Keratinocyte (primary cell): ENCODE measurements at regions not wholly inside any gene's neighbourhood (a gene's known extent, or its start where the extent isn't known, plus 50 kb on each side); places are given as distances from the start of the nearest gene placed in this dataset.

Source experiments
- DNase-seq: peaks from one replicate; pipeline ENCODE4 v3.0.0-alpha.2; 2011; ENCODE audit warnings: low read depth, missing footprints, low spot score
- FAIRE-seq: peaks from 2 replicates; lab custom pipeline; 2011; peaks lifted over from hg19 to GRCh38; lab: Jason Lieb, UNC
- H2AFZ ChIP-seq: 2 replicates; pipeline ENCODE4 v1.6.0; 2012; ENCODE audit warnings: low read length, control low read depth, inconsistent platforms; ENCODE audit not compliant: control insufficient read depth
- H3K27ac ChIP-seq: 2 replicates; pipeline ENCODE4 v1.5.1; 2011; ENCODE audit warnings: low read length; ENCODE audit not compliant: control insufficient read depth, insufficient read depth
- H3K27me3 ChIP-seq: 3 replicates; pipeline ENCODE4 v1.6.0; 2011; ENCODE audit warnings: low read length; ENCODE audit not compliant: control insufficient read depth, insufficient read depth; ENCODE audit errors: extremely low read depth
- H3K36me3 ChIP-seq, 2 experiments: 2 replicates in 1 of 2; 3 replicates in 1 of 2; pipeline ENCODE4 v1.5.1; 2011; ENCODE audit warnings: low read length in 2 of 2, mild to moderate bottlenecking in 1 of 2; ENCODE audit not compliant: control insufficient read depth in 2 of 2, insufficient read depth in 2 of 2; ENCODE audit errors: extremely low read depth in 1 of 2
- H3K4me1 ChIP-seq: 3 replicates; pipeline ENCODE4 v1.5.1; 2011; ENCODE audit warnings: low read length; ENCODE audit not compliant: control insufficient read depth, insufficient read depth; ENCODE audit errors: extremely low read depth
- H3K4me2 ChIP-seq: 3 replicates; pipeline ENCODE4 v1.6.0; 2011; ENCODE audit warnings: low read depth, low read length; ENCODE audit not compliant: control insufficient read depth, insufficient read depth; ENCODE audit errors: extremely low read depth
- H3K4me3 ChIP-seq, 3 experiments: fragments of 200-600 bp in 1 of 3; sonication (generic) in 1 of 3; 2 replicates in 2 of 3; 3 replicates in 1 of 3; pipeline ENCODE4 v1.5.1; 2011 to 2016; ENCODE audit warnings: low read length in 3 of 3, mild to moderate bottlenecking in 3 of 3, control low read depth in 2 of 3, inconsistent platforms in 1 of 3, low read depth in 1 of 3, mixed read lengths in 1 of 3, mixed run types in 1 of 3, moderate library complexity in 1 of 3; ENCODE audit not compliant: control insufficient read depth in 2 of 3, insufficient read depth in 2 of 3; ENCODE audit errors: extremely low read depth in 1 of 3
- H3K79me2 ChIP-seq: 2 replicates; pipeline ENCODE4 v1.6.0; 2012; ENCODE audit warnings: low read length; ENCODE audit not compliant: control insufficient read depth, insufficient read depth
- H3K9ac ChIP-seq: 3 replicates; pipeline ENCODE4 v1.6.0; 2011; ENCODE audit warnings: low read length; ENCODE audit not compliant: control insufficient read depth, insufficient read depth; ENCODE audit errors: extremely low read depth
- H3K9me1 ChIP-seq: 3 replicates; pipeline ENCODE4 v1.6.0; 2011; ENCODE audit warnings: low read length; ENCODE audit not compliant: control insufficient read depth, insufficient read depth; ENCODE audit errors: extremely low read depth
- H3K9me3 ChIP-seq: 2 replicates; pipeline ENCODE4 v1.5.1; 2012; ENCODE audit warnings: low read depth, low read length; ENCODE audit not compliant: control insufficient read depth
- H4K20me1 ChIP-seq: 3 replicates; pipeline ENCODE4 v1.6.0; 2011; ENCODE audit warnings: low read length; ENCODE audit not compliant: control insufficient read depth, insufficient read depth; ENCODE audit errors: extremely low read depth
- EZH2 ChIP-seq: IDR thresholded peaks from one replicate; pipeline ENCODE4 v1.6.1; 2012; ENCODE audit warnings: inconsistent platforms, mild to moderate bottlenecking, low read length, moderate library complexity
- dilution Hi-C: fragments of 300-500 bp; cut with MboI; formaldehyde crosslinking; loops from one replicate; pipeline ENCODE4 v1.7.0; 2020; ENCODE audit warnings: low sequenced_read_pairs; ENCODE audit not compliant: extremely low pct_ligation_motif_present
- TF ChIP-seq, protein P1 (sequence below), 3 experiments: IDR thresholded peaks in 1 of 3; conservative IDR thresholded peaks in 1 of 3; optimal IDR thresholded peaks in 1 of 3; 2 replicates in 2 of 3; 3 replicates in 1 of 3; pipeline versions ENCODE3 to v1.5.1; 2011; ENCODE audit warnings: low read length in 3 of 3, mild to moderate bottlenecking in 3 of 3, moderate library complexity in 2 of 3, control low read depth in 1 of 3, inconsistent platforms in 1 of 3; ENCODE audit not compliant: insufficient read depth in 2 of 3; ENCODE audit errors: extremely low read depth in 1 of 3

DNA sequence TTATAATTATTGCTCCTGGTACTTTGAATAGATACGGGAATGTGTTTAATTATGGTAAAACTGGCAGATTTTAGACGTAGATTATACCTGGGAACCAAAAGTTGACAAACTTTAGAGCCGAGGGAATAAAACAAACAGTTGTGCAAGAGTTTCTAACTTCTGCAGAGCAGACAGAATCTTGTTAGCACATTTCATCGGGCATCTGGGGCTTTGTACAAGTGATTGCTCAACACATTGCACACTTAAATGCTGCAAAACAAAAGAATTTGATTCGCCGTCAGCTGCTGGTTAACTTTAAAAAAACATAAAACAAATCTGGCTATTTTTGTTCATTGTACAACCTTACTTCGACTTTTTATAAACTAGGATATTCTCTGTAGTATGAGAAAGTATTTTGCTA lies 398.1 kb downstream of the MAN2A1 start:
- no peak for DNase-seq
- no peak for FAIRE-seq
- no peaks in the 10 kb centered on the region for H3K9me1 ChIP-seq
- no peaks in the 10 kb centered on the region for H3K36me3 ChIP-seq
- H3K27ac ChIP-seq, result peak overlapping the region; percentile 24
- TF ChIP-seq, protein P1, sequence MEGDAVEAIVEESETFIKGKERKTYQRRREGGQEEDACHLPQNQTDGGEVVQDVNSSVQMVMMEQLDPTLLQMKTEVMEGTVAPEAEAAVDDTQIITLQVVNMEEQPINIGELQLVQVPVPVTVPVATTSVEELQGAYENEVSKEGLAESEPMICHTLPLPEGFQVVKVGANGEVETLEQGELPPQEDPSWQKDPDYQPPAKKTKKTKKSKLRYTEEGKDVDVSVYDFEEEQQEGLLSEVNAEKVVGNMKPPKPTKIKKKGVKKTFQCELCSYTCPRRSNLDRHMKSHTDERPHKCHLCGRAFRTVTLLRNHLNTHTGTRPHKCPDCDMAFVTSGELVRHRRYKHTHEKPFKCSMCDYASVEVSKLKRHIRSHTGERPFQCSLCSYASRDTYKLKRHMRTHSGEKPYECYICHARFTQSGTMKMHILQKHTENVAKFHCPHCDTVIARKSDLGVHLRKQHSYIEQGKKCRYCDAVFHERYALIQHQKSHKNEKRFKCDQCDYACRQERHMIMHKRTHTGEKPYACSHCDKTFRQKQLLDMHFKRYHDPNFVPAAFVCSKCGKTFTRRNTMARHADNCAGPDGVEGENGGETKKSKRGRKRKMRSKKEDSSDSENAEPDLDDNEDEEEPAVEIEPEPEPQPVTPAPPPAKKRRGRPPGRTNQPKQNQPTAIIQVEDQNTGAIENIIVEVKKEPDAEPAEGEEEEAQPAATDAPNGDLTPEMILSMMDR (optimal IDR thresholded peaks at IDR 0.05 in 1 of 3, IDR thresholded peaks at IDR 0.05 in 1 of 3, conservative IDR thresholded peaks at IDR 0.05 in 1 of 3; ENCODE audit: extremely low read depth in 1 of 3, insufficient read depth in 2 of 3, low read length in 3 of 3), result no peak
- no peak for TF ChIP-seq EZH2
- dilution Hi-C loops, result no loop called here
- H3K4me1 ChIP-seq, result peaks cover 25% of the 10 kb centered on the region
- H3K9me3 ChIP-seq, result no peaks in the 10 kb centered on the region
- no peaks in the 10 kb centered on the region for H3K79me2 ChIP-seq
- no peak overlapping the region for H3K9ac ChIP-seq
- no peak overlapping the region for H2AFZ ChIP-seq
- H3K27me3 ChIP-seq, result no peaks in the 10 kb centered on the region
- H3K4me2 ChIP-seq, result no peak overlapping the region
- no peaks in the 10 kb centered on the region for H4K20me1 ChIP-seq
- no peak overlapping the region for H3K4me3 ChIP-seq

- no peak overlapping the region for H3K9ac ChIP-seq
- DNase-seq (peak; percentile 86), FAIRE-seq (peak; percentile 92)
- dilution Hi-C loops, result no loop called here
- H3K36me3 ChIP-seq, result no peaks in the 10 kb centered on the region
- no peaks in the 10 kb centered on the region for H3K9me3 ChIP-seq
- peak overlapping the region; percentile 38 for H3K4me2 ChIP-seq
- no peak overlapping the region for H3K4me3 ChIP-seq
- peaks cover 25% of the 10 kb centered on the region for H3K4me1 ChIP-seq
- peak overlapping the region; percentile 31 for H3K27ac ChIP-seq
- H3K9me1 ChIP-seq, result no peaks in the 10 kb centered on the region
- H3K27me3 ChIP-seq, result no peaks in the 10 kb centered on the region
- H2AFZ ChIP-seq, result peak overlapping the region; percentile 24
- TF ChIP-seq, protein P1 (optimal IDR thresholded peaks at IDR 0.05 in 1 of 3, IDR thresholded peaks at IDR 0.05 in 1 of 3, conservative IDR thresholded peaks at IDR 0.05 in 1 of 3; ENCODE audit: extremely low read depth in 1 of 3, insufficient read depth in 2 of 3, low read length in 3 of 3), result no peak
- no peak for TF ChIP-seq EZH2
- H3K79me2 ChIP-seq, result no peaks in the 10 kb centered on the region
- H4K20me1 ChIP-seq, result no peaks in the 10 kb centered on the region
Observed at GRCh38 chr5:110088676-110089436, 399.1 kb downstream of the MAN2A1 start.
